Breast epithelium (tissue), 4 donors: ENCODE measurements at regions not wholly inside any gene's neighbourhood (a gene's known extent, or its start where the extent isn't known, plus 50 kb on each side); places are given as distances from the start of the nearest gene placed in this dataset.
A peak's percentile ranks its signal among the peaks of the same experiment; 100 is the strongest.

Experiments used
- DNase-seq, 2 donors: peaks; one replicate each; pipeline ENCODE4 v3.0.0-alpha.2; 2019; ENCODE audit warnings: low spot score in 2 of 2
- H3K27ac ChIP-seq, 2 donors: fragments of 200-600 bp; sonication (generic) in 1 of 2; one replicate each; pipeline ENCODE4 v1.5.1; 2016 to 2019; ENCODE audit warnings: mild to moderate bottlenecking in 1 of 2
- H3K27me3 ChIP-seq, 2 donors: fragments of 200-600 bp; sonication (generic) in 1 of 2; one replicate each; pipeline versions ENCODE4 v1.5.1 to v1.6.0; 2017 to 2019; ENCODE audit warnings: control low read depth in 1 of 2, mild to moderate bottlenecking in 1 of 2
- H3K36me3 ChIP-seq: fragments of 200-600 bp; one replicate; pipeline ENCODE4 v1.5.1; 2019
- H3K4me1 ChIP-seq, 2 donors: fragments of 200-600 bp; sonication (generic); one replicate each; pipeline ENCODE4 v1.5.1; 2016 to 2019; ENCODE audit warnings: control low read depth in 1 of 2
- H3K4me3 ChIP-seq, 3 donors: fragments of 200-600 bp; sonication (generic); 1 replicate in 2 of 3; 2 replicates in 1 of 3; pipeline ENCODE4 v1.5.1; 2016 to 2019; ENCODE audit warnings: mild to moderate bottlenecking in 3 of 3, moderate library complexity in 2 of 3
- H3K9me3 ChIP-seq, 2 donors: fragments of 200-600 bp; sonication (generic) in 1 of 2; one replicate each; pipeline ENCODE4 v1.5.1; 2016 to 2019; ENCODE audit warnings: control low read depth in 1 of 2
- CTCF ChIP-seq, 3 donors: fragments of 450-650 bp; IDR thresholded peaks; one replicate each; pipeline ENCODE4 v1.5.1; 2016 to 2017; ENCODE audit warnings: antibody characterized with exemption in 3 of 3, mild to moderate bottlenecking in 3 of 3, moderate library complexity in 3 of 3
- POLR2A ChIP-seq: fragments of 450-650 bp; IDR thresholded peaks from one replicate; pipeline ENCODE4 v1.6.1; 2016; ENCODE audit warnings: antibody characterized with exemption, mild to moderate bottlenecking, moderate library complexity
- POLR2AphosphoS5 ChIP-seq, 3 donors: sonication (generic); formaldehyde crosslinking; IDR thresholded peaks; one replicate each; pipeline ENCODE4 v1.6.1; 2017; ENCODE audit warnings: antibody characterized with exemption in 3 of 3
- intact Hi-C: fragments of 100-400 bp; cut with DNase I; formaldehyde crosslinking; loops from one replicate; pipeline ENCODE4 v1.15.1; 2023; ENCODE audit warnings: low total_unique reads

GRCh38 chr1:184890539-184890973 is 83.8 kb downstream of the NIBAN1 start:
- Histone ChIP-seq H3K27ac (peak overlapping the region; percentile 70 to 82), H3K4me3 (no peak overlapping the region)

DNA sequence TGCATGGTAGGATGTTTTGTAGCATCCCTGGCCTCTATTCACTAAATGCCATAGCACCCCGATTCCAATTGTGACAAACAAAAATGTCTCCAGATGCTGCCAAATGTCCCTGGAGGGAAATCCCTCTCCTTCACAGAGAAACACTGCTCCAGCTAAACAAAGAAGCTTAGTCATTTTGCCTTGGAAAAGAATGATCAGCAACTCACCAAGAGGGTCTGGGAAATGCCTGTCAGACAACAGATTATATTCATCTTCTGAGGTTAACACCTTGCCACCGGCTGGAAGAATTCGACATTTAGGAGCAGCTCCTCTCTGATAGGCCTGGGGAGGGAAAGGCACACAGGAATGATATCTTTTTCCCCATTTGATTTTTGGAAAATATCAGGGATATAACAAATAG is 84.4 kb downstream of the NIBAN1 start:
- Histone ChIP-seq H3K4me3 (no peak overlapping the region), H3K27me3 (no peaks in the 10 kb centered on the region), H3K36me3 (no peaks in the 10 kb centered on the region), H3K4me1 (no peaks in the 10 kb centered on the region), H3K27ac (peak overlapping the region; percentile 70 to 82), H3K9me3 (no peaks in the 10 kb centered on the region)
- DNase-seq: no peak
- intact Hi-C loops: no loop called here
- TF ChIP-seq CTCF (IDR thresholded peaks at IDR 0.05) (no peak), POLR2AphosphoS5 (IDR thresholded peaks at IDR 0.05) (no peak), POLR2A (no peak)

More at GRCh38 chr1:184890539-184890973, 83.8 kb downstream of the NIBAN1 start:
- TF ChIP-seq CTCF (IDR thresholded peaks at IDR 0.05): no peak
- TF ChIP-seq POLR2A: no peak
- TF ChIP-seq POLR2AphosphoS5 (IDR thresholded peaks at IDR 0.05): no peak
- Histone ChIP-seq H3K4me1 (no peaks in the 10 kb centered on the region), H3K27me3 (no peaks in the 10 kb centered on the region), H3K36me3 (no peaks in the 10 kb centered on the region), H3K9me3 (no peaks in the 10 kb centered on the region)
- no peak for DNase-seq
- intact Hi-C loops: no loop called here

DNA sequence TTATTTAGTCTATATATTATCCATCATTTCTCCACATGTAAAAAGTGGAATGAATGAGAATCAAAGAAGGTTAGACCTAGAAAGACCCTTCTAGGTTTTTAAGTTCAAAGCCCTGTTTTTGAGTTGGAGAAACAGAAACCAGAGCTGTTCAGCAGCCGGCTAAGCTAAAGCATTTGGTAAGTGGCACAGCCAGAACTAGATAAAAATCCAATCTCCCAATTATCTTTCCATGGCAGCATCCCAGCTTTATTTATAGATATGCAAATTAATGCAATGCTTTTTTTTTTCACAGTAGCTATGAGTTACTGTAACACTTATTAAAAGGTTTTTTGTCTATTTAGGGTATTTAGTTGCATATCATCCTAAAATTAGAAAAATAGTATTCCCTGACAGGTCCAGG is 85.1 kb downstream of the NIBAN1 start:
- Histone ChIP-seq H3K9me3 (no peaks in the 10 kb centered on the region), H3K36me3 (no peaks in the 10 kb centered on the region), H3K27ac (peak overlapping the region; percentile 70 to 82), H3K27me3 (no peaks in the 10 kb centered on the region), H3K4me1 (no peaks in the 10 kb centered on the region), H3K4me3 (no peak overlapping the region)
- TF ChIP-seq CTCF (IDR thresholded peaks at IDR 0.05): no peak
- no peak for TF ChIP-seq POLR2A
- TF ChIP-seq POLR2AphosphoS5 (IDR thresholded peaks at IDR 0.05): no peak
- intact Hi-C loops: no loop called here
- no peak for DNase-seq

DNA sequence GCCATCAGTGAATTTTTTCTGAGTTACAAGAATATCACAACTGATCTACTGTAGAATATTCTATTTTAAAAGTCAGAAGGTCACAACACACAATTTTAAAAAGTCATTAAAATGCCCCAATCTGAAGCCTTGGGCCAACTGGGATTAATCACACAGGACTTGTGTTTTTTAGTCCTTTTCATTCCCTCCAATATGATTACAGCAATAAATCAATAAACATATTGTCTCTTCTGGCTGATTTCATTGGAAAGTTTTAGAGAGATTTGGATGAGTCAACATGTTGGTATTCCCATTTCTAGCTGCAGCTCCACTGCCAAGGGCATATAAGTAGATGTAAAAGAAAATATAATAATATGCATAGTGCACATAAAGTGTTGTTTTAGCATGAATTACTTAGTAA is 85.8 kb downstream of the NIBAN1 start:
- Histone ChIP-seq H3K4me3 (no peak overlapping the region), H3K27ac (peak overlapping the region in 1 of 2 donors; percentile 34), H3K9me3 (no peaks in the 10 kb centered on the region), H3K27me3 (no peaks in the 10 kb centered on the region), H3K4me1 (no peaks in the 10 kb centered on the region), H3K36me3 (no peaks in the 10 kb centered on the region)
- DNase-seq: no peak
- intact Hi-C loops: no loop called here
- TF ChIP-seq POLR2A: no peak

GRCh38 chr1:184882957-184883815 is 91.1 kb downstream of the NIBAN1 start:
- Histone ChIP-seq H3K36me3 (no peaks in the 10 kb centered on the region), H3K9me3 (no peaks in the 10 kb centered on the region), H3K27me3 (no peaks in the 10 kb centered on the region), H3K4me3 (no peak overlapping the region), H3K27ac (peak overlapping the region; percentile 79 to 86), H3K4me1 (no peaks in the 10 kb centered on the region)
- no peak for DNase-seq
- TF ChIP-seq POLR2A (no peak), POLR2AphosphoS5 (IDR thresholded peaks at IDR 0.05) (peak in 1 of 3 donors; percentile 1)
- intact Hi-C loops: no loop called here
